GM12872 (cell line): ENCODE measurements at regions not wholly inside any gene's neighbourhood (a gene's known extent, or its start where the extent isn't known, plus 50 kb on each side); places are given as distances from the start of the nearest gene placed in this dataset.

Source experiments
- TF ChIP-seq, protein P1 (sequence below): IDR thresholded peaks from 3 replicates; pipeline ENCODE4 v1.5.1; 2011; ENCODE audit warnings: low read depth, mild to moderate bottlenecking, low read length, moderate library complexity; ENCODE audit not compliant: insufficient read depth

DNA sequence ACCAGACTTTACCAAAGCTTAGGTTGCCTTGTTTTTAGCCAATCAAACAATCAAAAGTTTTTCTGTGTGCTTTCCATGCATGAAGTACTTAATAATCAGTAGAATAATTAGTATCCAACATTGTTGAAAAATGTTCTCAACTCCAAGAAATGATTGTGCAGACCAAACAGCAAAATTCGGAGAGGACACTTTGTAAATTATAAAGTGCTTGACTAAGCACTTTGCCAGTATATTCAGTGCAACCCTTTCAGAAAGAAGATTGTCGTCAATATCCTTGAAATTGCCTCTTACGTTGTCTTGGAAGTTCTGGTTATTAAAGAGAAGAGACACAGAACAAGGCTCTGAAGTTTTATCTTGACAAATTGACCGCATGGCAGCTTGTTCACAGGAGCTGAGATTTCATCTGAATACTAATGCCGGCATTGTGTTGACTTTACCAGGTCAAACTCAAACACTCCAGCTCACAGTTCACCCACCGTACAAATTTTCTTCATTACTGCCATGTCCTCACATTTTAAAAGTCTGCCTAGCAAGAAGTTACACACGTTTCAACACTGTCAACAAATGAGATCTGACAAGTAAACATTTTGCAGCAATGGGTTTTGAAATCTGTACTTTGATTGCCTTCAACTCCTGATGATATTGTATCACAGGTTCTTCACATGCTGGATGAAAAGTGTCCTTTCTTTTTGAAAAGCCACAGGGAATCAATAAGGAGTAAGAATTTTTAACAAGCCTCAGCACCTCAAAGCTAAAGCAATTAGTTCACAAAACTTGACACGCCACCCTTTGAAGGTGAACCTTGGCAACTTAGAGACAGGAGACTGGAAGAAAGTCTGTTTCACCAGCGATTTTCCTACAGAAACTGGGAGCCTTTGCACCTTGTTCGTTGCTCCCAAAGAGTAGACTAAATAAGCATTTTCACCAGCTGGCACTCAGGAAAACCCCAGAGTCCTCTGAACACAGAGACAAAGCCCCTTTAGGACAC, 150.9 kb downstream of the RFC3 start:
- TF ChIP-seq, protein P1, sequence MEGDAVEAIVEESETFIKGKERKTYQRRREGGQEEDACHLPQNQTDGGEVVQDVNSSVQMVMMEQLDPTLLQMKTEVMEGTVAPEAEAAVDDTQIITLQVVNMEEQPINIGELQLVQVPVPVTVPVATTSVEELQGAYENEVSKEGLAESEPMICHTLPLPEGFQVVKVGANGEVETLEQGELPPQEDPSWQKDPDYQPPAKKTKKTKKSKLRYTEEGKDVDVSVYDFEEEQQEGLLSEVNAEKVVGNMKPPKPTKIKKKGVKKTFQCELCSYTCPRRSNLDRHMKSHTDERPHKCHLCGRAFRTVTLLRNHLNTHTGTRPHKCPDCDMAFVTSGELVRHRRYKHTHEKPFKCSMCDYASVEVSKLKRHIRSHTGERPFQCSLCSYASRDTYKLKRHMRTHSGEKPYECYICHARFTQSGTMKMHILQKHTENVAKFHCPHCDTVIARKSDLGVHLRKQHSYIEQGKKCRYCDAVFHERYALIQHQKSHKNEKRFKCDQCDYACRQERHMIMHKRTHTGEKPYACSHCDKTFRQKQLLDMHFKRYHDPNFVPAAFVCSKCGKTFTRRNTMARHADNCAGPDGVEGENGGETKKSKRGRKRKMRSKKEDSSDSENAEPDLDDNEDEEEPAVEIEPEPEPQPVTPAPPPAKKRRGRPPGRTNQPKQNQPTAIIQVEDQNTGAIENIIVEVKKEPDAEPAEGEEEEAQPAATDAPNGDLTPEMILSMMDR = no peak

DNA sequence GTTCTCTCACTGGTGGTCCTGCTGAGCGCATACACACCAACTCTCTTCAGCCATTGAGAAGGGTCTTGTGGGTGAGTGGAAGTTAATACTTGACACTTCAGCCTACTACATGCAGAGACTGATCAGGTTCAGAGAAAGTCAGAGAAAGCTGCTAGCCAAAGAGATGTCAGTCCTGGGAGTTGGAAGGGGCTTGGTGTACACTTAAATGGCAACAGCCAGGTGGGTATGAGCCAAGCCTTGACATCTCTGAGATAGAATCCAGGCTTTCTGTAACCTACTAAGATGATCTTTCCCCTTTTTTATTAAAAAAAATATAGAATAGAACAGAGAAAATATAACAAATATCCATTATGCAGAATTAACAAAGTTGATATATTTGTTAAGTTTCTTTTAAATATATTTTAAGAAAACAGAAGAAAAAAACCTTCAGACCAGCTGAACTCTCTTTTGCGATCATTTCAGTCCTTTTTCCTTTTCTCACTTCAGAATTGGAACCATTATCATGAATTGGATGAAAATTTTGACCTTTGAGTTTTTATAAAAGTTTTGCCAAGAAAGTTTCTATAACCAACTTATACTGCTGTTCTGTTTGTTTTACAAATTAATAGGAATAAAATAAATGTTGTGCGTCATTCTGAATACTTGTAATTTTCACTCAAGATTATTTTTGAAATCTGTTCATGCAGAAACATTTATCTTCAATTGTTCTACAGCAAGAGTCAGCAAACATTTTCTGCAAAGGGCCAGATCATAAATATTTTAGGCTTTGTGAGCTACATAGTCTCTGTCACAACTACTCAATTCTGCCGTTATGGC, 153.0 kb downstream of the RFC3 start:
- TF ChIP-seq, protein P1 = no peak

DNA sequence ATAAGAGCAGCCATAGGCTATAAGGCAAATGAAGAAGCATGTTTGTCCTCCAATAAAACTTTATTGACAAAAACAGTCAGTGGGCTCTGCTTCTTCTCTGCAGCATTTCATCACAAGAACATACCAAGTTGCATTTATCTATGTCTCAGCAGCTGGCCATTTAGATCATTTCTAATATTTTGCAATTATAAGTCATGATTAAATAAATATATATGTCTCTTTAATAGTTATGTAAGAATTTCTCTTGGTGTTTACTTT, 153.5 kb downstream of the RFC3 start:
- TF ChIP-seq, protein P1 = no peak

DNA sequence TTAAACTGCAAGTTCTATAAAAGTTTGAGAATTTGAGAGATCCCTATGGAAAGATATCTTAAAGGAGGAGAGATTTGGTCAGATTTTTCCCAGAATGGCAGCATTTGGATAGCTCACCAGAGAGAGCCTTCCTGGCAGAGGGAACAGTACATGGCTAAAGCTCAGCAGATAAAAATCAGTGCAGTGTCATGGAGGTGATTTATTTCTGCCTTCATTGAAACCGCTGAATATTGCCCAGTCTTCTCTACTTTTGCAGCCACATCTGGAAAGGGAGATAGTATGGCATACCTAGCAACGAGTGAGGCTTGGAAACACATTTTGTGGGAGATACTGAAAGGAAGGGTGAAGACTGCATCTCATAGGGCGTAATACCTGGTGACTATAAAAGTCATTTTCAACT, 155.2 kb downstream of the RFC3 start:
- TF ChIP-seq, protein P1 = no peak

DNA sequence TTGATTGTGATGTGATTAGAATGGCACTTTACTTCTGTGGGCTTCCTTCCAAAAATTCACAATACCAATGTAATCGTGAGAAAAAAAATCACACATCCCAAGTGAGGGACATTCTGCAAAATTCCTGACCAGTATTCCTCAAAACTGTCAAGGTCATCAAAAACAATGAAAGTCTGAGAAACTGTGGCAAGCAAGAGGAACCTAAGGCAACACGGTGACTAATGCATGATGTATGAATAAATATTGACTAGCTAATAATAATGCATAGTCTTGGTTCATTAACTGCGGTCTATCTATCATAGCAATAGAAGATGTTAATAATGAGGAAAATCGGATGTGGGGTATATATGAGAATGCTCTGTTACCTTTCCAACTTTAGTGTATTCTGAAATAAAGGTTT, 159.0 kb downstream of the RFC3 start:
- TF ChIP-seq, protein P1 = no peak

DNA sequence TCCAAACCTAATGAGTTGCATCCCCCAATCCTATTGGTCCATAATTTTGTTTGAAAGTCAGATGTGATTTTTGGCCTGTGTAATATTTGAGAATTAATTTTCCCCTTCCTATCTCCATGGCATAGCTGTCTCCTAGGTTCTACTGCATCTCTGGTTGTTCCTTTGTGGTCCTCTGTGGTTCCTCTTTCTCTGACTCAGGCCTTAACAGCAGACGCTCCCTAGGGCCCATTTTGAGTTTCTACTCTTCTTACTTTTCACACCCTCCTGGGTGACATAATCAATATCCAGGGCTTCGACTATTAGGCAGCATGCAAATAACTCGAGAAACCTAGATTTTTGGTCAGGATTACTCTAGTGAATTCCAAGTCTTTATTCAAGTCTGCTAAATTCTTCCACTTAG, 160.7 kb downstream of the RFC3 start:
- TF ChIP-seq, protein P1 = no peak

DNA sequence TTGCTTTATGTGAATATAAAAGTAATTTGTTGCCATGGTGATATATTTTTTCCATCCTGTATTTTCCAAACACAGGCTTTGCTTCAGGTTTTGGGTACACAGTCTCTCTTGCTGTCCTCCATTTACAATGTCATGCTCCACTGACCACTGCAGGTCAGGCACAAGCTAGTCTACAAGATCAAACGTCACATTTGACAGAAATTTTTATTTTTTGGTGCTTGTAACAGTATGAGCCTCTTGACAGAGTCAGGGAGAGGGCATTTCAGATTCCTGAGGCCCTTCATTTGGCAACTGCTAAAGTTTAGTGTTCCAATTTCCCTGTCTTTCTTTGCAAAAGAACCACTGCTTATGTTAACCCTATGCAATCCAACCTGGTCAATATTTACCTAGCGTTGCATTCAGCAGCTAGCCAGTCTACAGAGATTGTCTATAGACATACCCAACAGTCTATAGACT, 175.0 kb downstream of the RFC3 start:
- TF ChIP-seq, protein P1 = no peak
